ENCODE measurements at regions not wholly inside any gene's neighbourhood (a gene's known extent, or its start where the extent isn't known, plus 50 kb on each side); places are given as distances from the start of the nearest gene placed in this dataset.

DNA sequence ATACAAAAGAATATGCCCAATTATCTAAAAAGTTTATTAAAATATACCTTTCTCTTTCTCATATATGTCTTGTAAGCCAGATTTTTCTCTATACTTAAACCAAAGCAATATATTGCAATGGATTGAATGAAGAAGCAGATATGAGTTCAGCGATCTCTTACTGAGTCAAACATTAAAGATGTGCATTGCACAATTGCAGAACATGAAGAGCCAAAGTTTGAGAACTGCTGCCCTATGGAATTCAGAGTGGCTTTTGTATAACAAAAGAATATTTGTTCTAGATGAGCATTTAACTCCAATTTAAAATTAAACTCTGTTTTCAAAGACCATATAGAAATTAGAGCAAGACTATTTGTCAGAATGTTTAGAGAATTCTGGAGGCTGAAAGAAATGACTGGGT lies 519.0 kb upstream of the DAB2 start:
- H3K9me3 ChIP-seq: no peaks in the 10 kb centered on the region
- no peaks in the 10 kb centered on the region for H3K4me1 ChIP-seq (ENCODE audit: low read depth)
- DNase-seq (no peak), ATAC-seq (no peak)
- no peaks in the 10 kb centered on the region for H3K36me3 ChIP-seq (ENCODE audit: low read depth)
- TF ChIP-seq, protein P1, sequence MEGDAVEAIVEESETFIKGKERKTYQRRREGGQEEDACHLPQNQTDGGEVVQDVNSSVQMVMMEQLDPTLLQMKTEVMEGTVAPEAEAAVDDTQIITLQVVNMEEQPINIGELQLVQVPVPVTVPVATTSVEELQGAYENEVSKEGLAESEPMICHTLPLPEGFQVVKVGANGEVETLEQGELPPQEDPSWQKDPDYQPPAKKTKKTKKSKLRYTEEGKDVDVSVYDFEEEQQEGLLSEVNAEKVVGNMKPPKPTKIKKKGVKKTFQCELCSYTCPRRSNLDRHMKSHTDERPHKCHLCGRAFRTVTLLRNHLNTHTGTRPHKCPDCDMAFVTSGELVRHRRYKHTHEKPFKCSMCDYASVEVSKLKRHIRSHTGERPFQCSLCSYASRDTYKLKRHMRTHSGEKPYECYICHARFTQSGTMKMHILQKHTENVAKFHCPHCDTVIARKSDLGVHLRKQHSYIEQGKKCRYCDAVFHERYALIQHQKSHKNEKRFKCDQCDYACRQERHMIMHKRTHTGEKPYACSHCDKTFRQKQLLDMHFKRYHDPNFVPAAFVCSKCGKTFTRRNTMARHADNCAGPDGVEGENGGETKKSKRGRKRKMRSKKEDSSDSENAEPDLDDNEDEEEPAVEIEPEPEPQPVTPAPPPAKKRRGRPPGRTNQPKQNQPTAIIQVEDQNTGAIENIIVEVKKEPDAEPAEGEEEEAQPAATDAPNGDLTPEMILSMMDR (IDR thresholded peaks at IDR 0.05): no peak
- intact Hi-C loops (cut with DNase I, micrococcal nuclease): loop anchor here (10.0 kb wide), 3 partner anchors 369 to 791 kb away; no protein-coding TSS in a partner anchor
- no peak overlapping the region for H3K4me3 ChIP-seq

DNA sequence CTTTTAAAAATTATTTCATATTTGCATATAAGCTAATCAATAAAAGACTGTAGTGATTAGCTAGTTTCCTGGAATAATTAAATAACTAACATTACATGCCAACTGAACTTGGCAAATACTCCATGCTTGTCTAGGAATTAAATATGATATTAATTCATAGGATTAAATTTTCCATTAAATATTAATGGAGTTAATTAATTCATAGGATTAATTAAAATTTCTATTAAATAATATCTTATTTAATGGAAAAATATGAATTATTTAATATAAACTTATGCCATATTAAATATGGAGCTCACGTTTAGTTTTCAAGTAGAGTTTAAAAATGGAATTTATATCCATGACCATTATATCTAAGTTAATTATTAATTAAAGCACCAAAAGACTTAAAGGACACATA lies 517.8 kb upstream of the DAB2 start:
- Histone ChIP-seq H3K4me3 (no peak overlapping the region), H3K36me3 (ENCODE audit: low read depth) (no peaks in the 10 kb centered on the region), H3K9me3 (no peaks in the 10 kb centered on the region), H3K4me1 (ENCODE audit: low read depth) (no peaks in the 10 kb centered on the region)
- no peak for DNase-seq
- intact Hi-C loops (cut with DNase I, micrococcal nuclease): loop anchor here (10.0 kb wide), 3 partner anchors 368 to 792 kb away; no protein-coding TSS in a partner anchor
- TF ChIP-seq, protein P1 (IDR thresholded peaks at IDR 0.05): no peak
- ATAC-seq: no peak

DNA sequence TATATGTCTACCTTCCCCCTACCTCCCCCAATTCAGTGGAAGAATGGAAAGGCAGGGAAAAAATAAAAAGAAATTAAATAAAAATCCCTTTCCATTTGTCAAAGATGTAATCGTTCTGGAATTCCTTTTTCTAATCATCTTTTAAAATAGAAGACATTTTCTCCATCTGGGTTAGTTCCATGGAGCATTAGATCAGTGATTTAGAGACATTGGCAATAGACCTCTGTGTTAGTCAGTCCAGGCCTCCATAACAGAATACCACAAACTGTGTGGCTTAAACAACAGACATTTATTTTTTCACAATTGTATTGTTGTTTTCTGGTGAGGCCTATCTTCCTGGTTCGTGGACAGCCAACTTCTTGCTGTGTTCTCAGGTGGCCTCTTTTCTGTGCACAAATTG lies 516.6 kb upstream of the DAB2 start:
- H3K9me3 ChIP-seq: no peaks in the 10 kb centered on the region
- no peak for DNase-seq

DNA sequence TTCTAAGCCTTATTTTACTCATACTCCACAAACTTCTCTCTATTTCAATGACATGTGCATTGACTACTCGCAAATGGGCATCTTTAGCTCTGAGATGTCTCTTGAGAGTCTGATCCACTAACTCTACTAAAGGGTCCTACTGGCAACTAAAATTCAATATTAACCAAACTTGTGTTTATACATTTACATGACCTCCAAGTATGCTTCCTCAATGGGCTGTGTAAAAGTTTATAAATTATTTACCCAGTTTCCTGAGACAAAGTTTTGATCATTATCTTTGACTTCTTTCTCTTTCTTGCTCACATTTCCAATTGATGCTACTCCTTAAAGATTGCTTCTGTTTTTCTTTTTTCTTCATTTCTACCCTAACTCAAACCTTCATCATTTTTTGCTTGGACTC lies 510.1 kb upstream of the DAB2 start:
- Histone ChIP-seq H3K4me1 (ENCODE audit: low read depth) (no peaks in the 10 kb centered on the region), H3K9me3 (no peaks in the 10 kb centered on the region), H3K4me3 (no peak overlapping the region), H3K36me3 (ENCODE audit: low read depth) (no peaks in the 10 kb centered on the region)
- no peak for DNase-seq
- TF ChIP-seq, protein P1 (IDR thresholded peaks at IDR 0.05): no peak
- intact Hi-C loops (cut with DNase I, micrococcal nuclease): no loop called here
- no peak for ATAC-seq

More for the DNA sequence above, 516.6 kb upstream of the DAB2 start:
- H3K36me3 ChIP-seq (ENCODE audit: low read depth): no peaks in the 10 kb centered on the region
- H3K4me1 ChIP-seq (ENCODE audit: low read depth): no peaks in the 10 kb centered on the region
- intact Hi-C loops (cut with DNase I, micrococcal nuclease): loop anchor here (10.0 kb wide), 3 partner anchors 367 to 793 kb away; no protein-coding TSS in a partner anchor
- no peak for ATAC-seq
- H3K4me3 ChIP-seq: no peak overlapping the region
- TF ChIP-seq, protein P1 (IDR thresholded peaks at IDR 0.05): no peak

DNA sequence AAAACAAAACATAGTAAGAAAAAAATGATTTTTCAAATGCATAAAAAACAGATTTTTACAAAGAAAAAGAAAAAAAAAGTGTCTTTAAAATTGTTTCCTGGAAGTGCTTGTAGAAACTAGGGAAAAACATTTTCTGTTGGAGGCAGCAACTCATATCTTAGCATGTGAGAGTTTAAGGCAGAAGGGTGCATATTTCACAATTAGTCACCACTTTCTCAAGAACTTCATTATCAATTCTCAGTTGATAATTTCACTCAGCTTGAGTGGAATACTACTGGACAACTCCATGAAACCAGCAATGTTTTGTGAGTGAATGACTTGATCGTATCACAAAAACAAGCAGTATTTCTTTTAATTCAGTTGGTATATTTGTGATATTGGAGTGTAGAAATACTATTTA lies 508.3 kb upstream of the DAB2 start:
- intact Hi-C loops (cut with DNase I, micrococcal nuclease): no loop called here
- TF ChIP-seq, protein P1 (IDR thresholded peaks at IDR 0.05): no peak
- ATAC-seq: no peak
- DNase-seq: no peak
- Histone ChIP-seq H3K36me3 (ENCODE audit: low read depth) (no peaks in the 10 kb centered on the region), H3K4me1 (ENCODE audit: low read depth) (no peaks in the 10 kb centered on the region), H3K9me3 (no peaks in the 10 kb centered on the region), H3K4me3 (no peak overlapping the region)

DNA sequence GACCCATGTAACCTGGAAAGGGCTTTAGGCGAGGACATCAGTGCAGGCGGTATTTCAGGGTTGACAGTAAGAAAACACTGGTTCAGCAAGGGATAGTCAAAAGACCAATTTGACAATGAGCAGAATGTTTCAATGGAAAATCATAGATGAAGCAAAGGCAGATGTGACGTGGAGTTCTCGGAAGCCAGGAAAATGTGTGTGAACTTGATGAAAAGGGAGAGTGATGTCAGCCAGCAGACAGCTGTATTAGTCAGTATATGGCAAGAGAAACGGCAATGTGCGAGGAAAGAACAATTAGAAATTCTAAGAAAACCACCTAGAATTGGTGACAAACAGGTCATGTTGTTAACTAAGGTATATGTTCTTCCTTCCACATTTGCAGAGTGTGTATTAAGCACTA lies 503.9 kb upstream of the DAB2 start:
- H3K4me1 ChIP-seq (ENCODE audit: low read depth): no peaks in the 10 kb centered on the region
- no peak for ATAC-seq
- no peaks in the 10 kb centered on the region for H3K9me3 ChIP-seq
- no peak overlapping the region for H3K4me3 ChIP-seq
- TF ChIP-seq, protein P1 (IDR thresholded peaks at IDR 0.05): no peak
- DNase-seq: no peak
- H3K36me3 ChIP-seq (ENCODE audit: low read depth): no peaks in the 10 kb centered on the region
- intact Hi-C loops (cut with DNase I, micrococcal nuclease): no loop called here
